Endodermal cell (in vitro differentiated cells): ENCODE measurements at regions not wholly inside any gene's neighbourhood (a gene's known extent, or its start where the extent isn't known, plus 50 kb on each side); places are given as distances from the start of the nearest gene placed in this dataset.

Experiments
- DNase-seq: peaks from one replicate; pipeline ENCODE4 v3.0.0-alpha.2; 2017
- H3K27ac ChIP-seq: 2 replicates; pipeline ENCODE4 v1.5.1; 2013; ENCODE audit warnings: mild to moderate bottlenecking, low read depth, low read length, moderate library complexity
- H3K27me3 ChIP-seq: 2 replicates; pipeline ENCODE4 v1.6.1; 2013; ENCODE audit warnings: mild to moderate bottlenecking, low read length, moderate library complexity; ENCODE audit not compliant: insufficient read depth, control insufficient read depth, poor library complexity, severe bottlenecking
- H3K36me3 ChIP-seq: 2 replicates; pipeline ENCODE4 v1.7.0; 2013; ENCODE audit warnings: mild to moderate bottlenecking, low read length, moderate library complexity; ENCODE audit not compliant: control insufficient read depth, insufficient read depth
- H3K4me1 ChIP-seq: one replicate; pipeline ENCODE4 v1.7.0; 2013; ENCODE audit warnings: low read length; ENCODE audit not compliant: control insufficient read depth, insufficient read depth
- H3K4me3 ChIP-seq: 2 replicates; pipeline ENCODE4 v1.5.1; 2013; ENCODE audit warnings: mild to moderate bottlenecking, low read length, moderate library complexity
- H3K9ac ChIP-seq: 2 replicates; pipeline ENCODE4 v1.6.1; 2013; ENCODE audit warnings: mild to moderate bottlenecking, low read length, moderate library complexity; ENCODE audit not compliant: poor library complexity, severe bottlenecking; ENCODE audit errors: extremely low read depth
- H3K9me3 ChIP-seq: 2 replicates; pipeline ENCODE4 v1.6.1; 2013; ENCODE audit warnings: mild to moderate bottlenecking, low read length, moderate library complexity; ENCODE audit not compliant: control insufficient read depth
- H3K27ac Mint-ChIP-seq: 2 replicates; pipeline ENCODE4 v1.8.0; 2020; ENCODE audit warnings: mixed read lengths
- H3K27me3 Mint-ChIP-seq: 2 replicates; pipeline ENCODE4 v1.8.0; 2021; ENCODE audit warnings: mild to moderate bottlenecking, mixed read lengths; ENCODE audit not compliant: insufficient read depth
- H3K36me3 Mint-ChIP-seq: 2 replicates; pipeline ENCODE4 v1.8.0; 2020; ENCODE audit warnings: low read depth, mixed read lengths
- H3K4me1 Mint-ChIP-seq: 2 replicates; pipeline ENCODE4 v1.8.0; 2020; ENCODE audit warnings: mixed read lengths
- H3K4me3 Mint-ChIP-seq: 2 replicates; pipeline ENCODE4 v1.8.0; 2020; ENCODE audit warnings: mild to moderate bottlenecking, moderate library complexity, mixed read lengths
- H3K9me3 Mint-ChIP-seq: 2 replicates; pipeline ENCODE4 v1.8.0; 2020; ENCODE audit warnings: mild to moderate bottlenecking, mixed read lengths
- WGBS, 2 experiments: methylation state at CpG; one replicate each; pipeline versions ENCODE4 v1.1.5 to v1.1.7; 2013; ENCODE audit warnings: missing lambda C conversion rate in 2 of 2, mixed read lengths in 1 of 2; ENCODE audit not compliant: insufficient coverage in 1 of 2, insufficient read length in 1 of 2; 5-methylcytosine and 5-hydroxymethylcytosine counted together
- TF ChIP-seq, protein P1 (sequence below): fragments of 200-600 bp; sonication (generic); conservative IDR thresholded peaks from 2 replicates; pipeline ENCODE4 v1.5.0; 2021; ENCODE audit warnings: antibody characterized with exemption, mild to moderate bottlenecking

DNA sequence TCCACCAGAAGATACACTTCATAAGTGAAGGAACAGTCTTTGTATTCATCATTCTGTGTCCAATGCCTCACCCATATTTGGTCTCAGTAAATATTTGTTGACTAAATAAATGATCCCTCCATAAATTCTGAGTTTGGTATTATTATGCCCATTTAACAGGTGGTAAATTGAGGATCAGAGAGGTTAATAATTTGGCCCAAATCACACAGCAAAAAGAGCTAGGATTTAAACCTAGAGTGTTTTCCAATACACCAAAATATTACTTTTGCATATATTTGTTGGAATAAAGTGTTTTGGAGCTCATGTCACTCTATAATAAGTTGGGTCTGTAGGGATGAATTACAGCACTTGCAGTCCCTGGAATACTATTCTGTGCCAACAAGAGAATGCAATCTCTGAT is 470.3 kb downstream of the ARHGEF28 start:
- DNase-seq: no peak
- Mint-ChIP-seq H3K27ac (no peak overlapping the region), H3K4me3 (no peak overlapping the region), H3K36me3 (no peaks in the 10 kb centered on the region), H3K4me1 (peaks cover 1% of the 10 kb centered on the region), H3K27me3 (no peaks in the 10 kb centered on the region), H3K9me3 (peaks cover 11% of the 10 kb centered on the region)
- TF ChIP-seq, protein P1, sequence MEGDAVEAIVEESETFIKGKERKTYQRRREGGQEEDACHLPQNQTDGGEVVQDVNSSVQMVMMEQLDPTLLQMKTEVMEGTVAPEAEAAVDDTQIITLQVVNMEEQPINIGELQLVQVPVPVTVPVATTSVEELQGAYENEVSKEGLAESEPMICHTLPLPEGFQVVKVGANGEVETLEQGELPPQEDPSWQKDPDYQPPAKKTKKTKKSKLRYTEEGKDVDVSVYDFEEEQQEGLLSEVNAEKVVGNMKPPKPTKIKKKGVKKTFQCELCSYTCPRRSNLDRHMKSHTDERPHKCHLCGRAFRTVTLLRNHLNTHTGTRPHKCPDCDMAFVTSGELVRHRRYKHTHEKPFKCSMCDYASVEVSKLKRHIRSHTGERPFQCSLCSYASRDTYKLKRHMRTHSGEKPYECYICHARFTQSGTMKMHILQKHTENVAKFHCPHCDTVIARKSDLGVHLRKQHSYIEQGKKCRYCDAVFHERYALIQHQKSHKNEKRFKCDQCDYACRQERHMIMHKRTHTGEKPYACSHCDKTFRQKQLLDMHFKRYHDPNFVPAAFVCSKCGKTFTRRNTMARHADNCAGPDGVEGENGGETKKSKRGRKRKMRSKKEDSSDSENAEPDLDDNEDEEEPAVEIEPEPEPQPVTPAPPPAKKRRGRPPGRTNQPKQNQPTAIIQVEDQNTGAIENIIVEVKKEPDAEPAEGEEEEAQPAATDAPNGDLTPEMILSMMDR: no peak
- peaks cover 12% of the 10 kb centered on the region for H3K9me3 ChIP-seq
- H3K27me3 ChIP-seq: no peaks in the 10 kb centered on the region
- H3K4me3 ChIP-seq: no peak overlapping the region
- no peaks in the 10 kb centered on the region for H3K36me3 ChIP-seq
- no peak overlapping the region for H3K9ac ChIP-seq
- no peak overlapping the region for H3K27ac ChIP-seq
- no peaks in the 10 kb centered on the region for H3K4me1 ChIP-seq

DNA sequence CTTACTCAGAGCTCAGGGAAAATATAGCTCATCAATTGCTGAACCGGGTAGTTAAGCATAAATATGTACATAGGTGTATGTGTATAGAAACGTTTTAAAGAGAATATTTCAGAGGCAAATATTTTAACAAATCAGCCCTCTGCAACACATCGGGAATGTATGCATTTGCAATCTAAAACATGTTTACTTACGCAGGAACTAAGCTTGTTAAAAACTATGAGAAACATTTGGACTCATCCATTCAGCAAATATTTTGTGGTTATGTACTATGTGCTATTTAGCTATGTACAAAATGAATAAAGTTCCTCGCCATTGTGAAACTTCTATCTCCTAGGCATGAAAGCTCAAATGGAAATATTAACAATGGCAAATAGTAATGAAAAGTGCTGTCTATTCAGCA is 469.9 kb downstream of the ARHGEF28 start:
- peaks cover 1% of the 10 kb centered on the region for H3K4me1 Mint-ChIP-seq
- no peaks in the 10 kb centered on the region for H3K4me1 ChIP-seq
- H3K27me3 Mint-ChIP-seq: no peaks in the 10 kb centered on the region
- no peak overlapping the region for H3K27ac ChIP-seq
- peaks cover 11% of the 10 kb centered on the region for H3K9me3 Mint-ChIP-seq
- TF ChIP-seq, protein P1: no peak
- H3K36me3 Mint-ChIP-seq: no peaks in the 10 kb centered on the region
- no peak overlapping the region for H3K27ac Mint-ChIP-seq
- H3K27me3 ChIP-seq: no peaks in the 10 kb centered on the region
- no peak overlapping the region for H3K4me3 Mint-ChIP-seq
- H3K36me3 ChIP-seq: no peaks in the 10 kb centered on the region
- 85 to 100% methylated on average over 2 to 3 of the region's 5 CpGs for WGBS, 2 experiments
- H3K9me3 ChIP-seq: peaks cover 12% of the 10 kb centered on the region
- DNase-seq: no peak
- H3K4me3 ChIP-seq: no peak overlapping the region
- H3K9ac ChIP-seq: no peak overlapping the region

DNA sequence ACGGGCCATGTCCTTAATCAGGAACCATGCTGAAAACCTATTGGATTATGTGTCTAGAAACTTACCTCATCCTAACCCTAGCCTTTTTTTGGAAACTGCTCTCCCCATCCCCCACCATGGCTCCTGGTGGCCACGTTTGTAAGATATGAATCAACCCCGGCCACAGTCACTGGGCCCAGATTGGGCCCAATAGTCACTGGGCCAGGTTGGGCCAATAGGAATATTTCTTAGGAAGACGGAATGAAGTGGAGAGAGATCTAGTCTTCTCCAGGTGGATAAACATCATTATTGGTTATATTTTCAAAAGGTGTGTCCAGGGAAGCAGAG is 468.7 kb downstream of the ARHGEF28 start:
- no peak overlapping the region for H3K4me3 ChIP-seq
- WGBS, 2 experiments: 84 to 92% methylated on average over 4 of the region's 4 CpGs
- H3K9me3 ChIP-seq: peaks cover 8% of the 10 kb centered on the region
- H3K36me3 Mint-ChIP-seq: no peaks in the 10 kb centered on the region
- no peaks in the 10 kb centered on the region for H3K27me3 Mint-ChIP-seq
- H3K27ac Mint-ChIP-seq: no peak overlapping the region
- H3K4me3 Mint-ChIP-seq: no peak overlapping the region
- no peaks in the 10 kb centered on the region for H3K27me3 ChIP-seq
- H3K9ac ChIP-seq: no peak overlapping the region
- no peak overlapping the region for H3K27ac ChIP-seq
- no peak for DNase-seq
- H3K36me3 ChIP-seq: no peaks in the 10 kb centered on the region
- no peaks in the 10 kb centered on the region for H3K4me1 ChIP-seq
- TF ChIP-seq, protein P1: no peak
- H3K9me3 Mint-ChIP-seq: peaks cover 8% of the 10 kb centered on the region
- H3K4me1 Mint-ChIP-seq: peaks cover 1% of the 10 kb centered on the region
